GM10266 (cell line): ENCODE measurements at regions not wholly inside any gene's neighbourhood (a gene's known extent, or its start where the extent isn't known, plus 50 kb on each side); places are given as distances from the start of the nearest gene placed in this dataset.

Experiments
- DNase-seq: peaks from one replicate; pipeline ENCODE4 v3.0.0; 2012; ENCODE audit errors: extremely low spot score
- CTCF ChIP-seq: IDR thresholded peaks from 2 replicates; pipeline ENCODE4 v1.5.1; 2012; ENCODE audit warnings: mild to moderate bottlenecking, low read depth; ENCODE audit not compliant: control insufficient read depth, insufficient read depth; ENCODE audit errors: missing control alignments

GRCh38 chr10:88042160-88043100, 179.0 kb downstream of the PTEN start:
- no peak for TF ChIP-seq CTCF

GRCh38 chr10:88045096-88045495, 181.7 kb downstream of the PTEN start:
- TF ChIP-seq CTCF, result no peak
- DNase-seq, result no peak

More at GRCh38 chr10:88042160-88043100, 179.0 kb downstream of the PTEN start:
- no peak for DNase-seq

GRCh38 chr10:88045656-88046415, 182.4 kb downstream of the PTEN start:
- no peak for TF ChIP-seq CTCF
- no peak for DNase-seq

GRCh38 chr10:88047579-88047978, 184.2 kb downstream of the PTEN start:
- DNase-seq, result no peak
- TF ChIP-seq CTCF, result no peak

GRCh38 chr10:88048312-88048711, 184.9 kb downstream of the PTEN start:
- TF ChIP-seq CTCF, result no peak
- DNase-seq, result no peak

GRCh38 chr10:88049204-88049603, 185.8 kb downstream of the PTEN start:
- no peak for TF ChIP-seq CTCF
- DNase-seq, result no peak
